AG09309 (cell line): ENCODE measurements at regions not wholly inside any gene's neighbourhood (a gene's known extent, or its start where the extent isn't known, plus 50 kb on each side); places are given as distances from the start of the nearest gene placed in this dataset.
"Not testable (repeated sequence)": the region's sequence is repeated elsewhere in the genome, so short reads cannot be mapped to it uniquely, and the experiment has no call there.

Experiments used
- DNase-seq: peaks from one replicate; pipeline ENCODE4 v3.0.0-alpha.2; 2010; ENCODE audit warnings: low read depth
- H3K4me3 ChIP-seq: 2 replicates; pipeline ENCODE4 v1.5.1; 2011; ENCODE audit warnings: mild to moderate bottlenecking, low read depth, low read length, moderate library complexity; ENCODE audit not compliant: control insufficient read depth
- TF ChIP-seq, protein P1 (sequence below): IDR thresholded peaks from 2 replicates; pipeline ENCODE4 v1.5.1; 2011; ENCODE audit warnings: mild to moderate bottlenecking, low read depth, low read length, inconsistent platforms; ENCODE audit not compliant: insufficient read depth, control insufficient read depth; ENCODE audit errors: missing control alignments

DNA sequence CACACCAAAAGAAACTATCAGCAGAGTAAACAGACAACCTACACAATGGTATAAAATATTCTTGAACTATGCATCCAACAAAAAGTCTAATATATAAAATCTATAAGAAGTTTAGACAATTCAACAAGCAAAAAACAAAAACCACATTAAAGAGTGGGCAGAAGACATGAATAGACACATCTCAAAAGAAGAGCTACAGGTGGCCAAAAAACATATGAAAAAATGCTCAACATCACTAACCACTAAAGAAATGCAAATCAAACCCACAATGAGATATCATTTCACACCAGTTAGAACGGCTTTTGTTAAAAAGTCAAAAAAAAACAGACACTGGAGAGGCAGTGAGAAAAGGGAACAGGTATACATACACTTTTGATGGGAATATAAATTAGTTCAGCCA is 348.9 kb upstream of the MAF start:
- TF ChIP-seq, protein P1, sequence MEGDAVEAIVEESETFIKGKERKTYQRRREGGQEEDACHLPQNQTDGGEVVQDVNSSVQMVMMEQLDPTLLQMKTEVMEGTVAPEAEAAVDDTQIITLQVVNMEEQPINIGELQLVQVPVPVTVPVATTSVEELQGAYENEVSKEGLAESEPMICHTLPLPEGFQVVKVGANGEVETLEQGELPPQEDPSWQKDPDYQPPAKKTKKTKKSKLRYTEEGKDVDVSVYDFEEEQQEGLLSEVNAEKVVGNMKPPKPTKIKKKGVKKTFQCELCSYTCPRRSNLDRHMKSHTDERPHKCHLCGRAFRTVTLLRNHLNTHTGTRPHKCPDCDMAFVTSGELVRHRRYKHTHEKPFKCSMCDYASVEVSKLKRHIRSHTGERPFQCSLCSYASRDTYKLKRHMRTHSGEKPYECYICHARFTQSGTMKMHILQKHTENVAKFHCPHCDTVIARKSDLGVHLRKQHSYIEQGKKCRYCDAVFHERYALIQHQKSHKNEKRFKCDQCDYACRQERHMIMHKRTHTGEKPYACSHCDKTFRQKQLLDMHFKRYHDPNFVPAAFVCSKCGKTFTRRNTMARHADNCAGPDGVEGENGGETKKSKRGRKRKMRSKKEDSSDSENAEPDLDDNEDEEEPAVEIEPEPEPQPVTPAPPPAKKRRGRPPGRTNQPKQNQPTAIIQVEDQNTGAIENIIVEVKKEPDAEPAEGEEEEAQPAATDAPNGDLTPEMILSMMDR: no peak
- H3K4me3 ChIP-seq: no peak overlapping the region
- no peak for DNase-seq

DNA sequence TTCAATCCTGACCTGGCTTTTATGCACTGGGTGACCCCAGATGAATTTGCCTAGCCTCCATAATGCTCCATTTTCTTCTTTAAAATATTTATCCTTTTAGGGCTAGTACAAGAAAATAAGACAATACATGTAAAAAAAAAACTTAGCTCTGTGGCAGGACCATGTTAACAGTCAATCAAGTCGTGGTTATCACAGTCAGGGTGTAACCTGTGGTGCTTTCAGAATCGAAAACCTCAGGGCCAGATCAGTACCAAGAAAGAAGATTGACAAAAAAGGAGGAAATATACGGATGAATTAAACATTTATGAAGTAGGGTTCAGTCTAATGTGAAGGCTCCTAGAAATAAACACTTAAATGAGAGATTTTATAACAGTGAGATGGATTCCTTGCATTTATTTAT is 347.2 kb upstream of the MAF start:
- no peak for DNase-seq

DNA sequence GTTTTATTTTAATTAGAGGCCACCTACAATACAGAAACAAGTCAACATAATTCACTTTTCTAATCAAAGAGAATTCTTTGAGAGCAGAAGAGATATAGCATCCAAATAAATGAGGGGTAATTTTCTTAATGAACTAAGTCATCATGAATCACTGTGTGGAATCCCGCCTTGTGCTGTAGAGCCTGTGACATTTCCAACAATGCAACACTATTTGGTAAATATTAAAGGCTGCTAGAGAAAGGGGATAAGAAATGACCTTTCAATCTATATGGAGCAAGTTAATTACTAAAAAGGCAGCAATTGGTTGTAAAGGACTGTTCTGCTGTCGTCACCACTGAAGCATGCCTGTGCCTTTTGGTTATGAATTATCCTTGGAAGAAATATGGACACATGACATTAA is 345.7 kb upstream of the MAF start:
- DNase-seq: no peak
- H3K4me3 ChIP-seq: no peak overlapping the region
- TF ChIP-seq, protein P1: no peak

More for the DNA sequence above, 347.2 kb upstream of the MAF start:
- TF ChIP-seq, protein P1: no peak
- no peak overlapping the region for H3K4me3 ChIP-seq

DNA sequence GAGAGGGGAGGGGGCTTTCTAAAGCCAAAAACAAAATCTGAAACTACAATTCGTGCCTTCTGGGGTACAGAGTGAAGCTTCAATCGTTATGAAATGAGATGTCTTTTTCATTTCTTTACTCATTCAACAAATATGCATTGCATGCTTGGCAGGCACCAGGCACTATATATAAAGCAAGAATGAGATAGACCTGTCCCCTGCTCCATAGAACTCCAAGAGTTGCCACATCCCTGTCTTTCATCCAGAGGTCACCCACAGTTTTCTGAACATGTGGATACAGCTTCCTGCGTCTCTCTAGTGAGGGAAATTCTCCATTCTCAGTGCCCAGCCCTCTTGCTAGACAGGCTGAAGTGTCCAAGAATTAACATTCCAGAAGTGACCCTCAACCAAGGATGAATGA is 343.2 kb upstream of the MAF start:
- DNase-seq: no peak
- H3K4me3 ChIP-seq: no peak overlapping the region
- TF ChIP-seq, protein P1: no peak

DNA sequence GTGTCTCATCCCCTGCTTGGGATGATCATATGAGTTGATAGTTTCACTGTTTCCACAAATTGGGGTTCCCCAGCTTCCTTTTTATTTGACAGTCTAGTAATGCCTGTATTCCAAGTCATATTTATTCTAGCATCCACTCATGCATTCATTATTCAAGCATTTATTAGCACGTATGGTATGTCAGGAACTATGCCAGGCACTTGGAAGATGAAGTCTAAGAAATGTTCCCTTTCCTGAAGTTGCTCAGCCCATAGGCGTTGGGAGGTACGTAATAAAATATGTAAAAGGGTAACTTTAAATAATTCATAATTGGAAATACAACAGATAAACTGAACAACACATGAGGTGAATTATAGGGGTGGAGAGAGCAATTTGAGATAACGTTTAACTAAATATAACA is 338.0 kb upstream of the MAF start:
- no peak for DNase-seq
- TF ChIP-seq, protein P1: no peak
- H3K4me3 ChIP-seq: no peak overlapping the region

DNA sequence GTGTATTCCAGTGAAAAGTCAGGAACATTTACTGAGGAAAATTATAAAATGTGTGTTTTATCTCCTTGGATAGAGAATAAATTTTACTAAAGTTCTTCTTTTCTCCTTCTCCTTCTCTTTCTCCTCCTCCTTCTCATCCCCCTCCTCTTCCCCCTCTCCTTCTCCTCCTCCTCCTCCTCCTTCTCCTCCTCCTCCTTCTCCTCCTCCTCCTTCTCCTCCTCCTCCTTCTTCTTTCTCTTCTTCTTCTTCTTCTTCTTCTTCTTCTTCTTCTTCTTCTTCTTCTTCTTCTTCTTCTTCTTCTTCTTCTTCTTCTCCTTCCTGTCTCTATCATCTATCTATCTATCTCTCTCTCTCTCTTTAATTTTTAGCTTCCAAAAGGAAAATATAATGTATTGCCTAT is 337.1 kb upstream of the MAF start:
- not testable (repeated sequence) for H3K4me3 ChIP-seq, DNase-seq

DNA sequence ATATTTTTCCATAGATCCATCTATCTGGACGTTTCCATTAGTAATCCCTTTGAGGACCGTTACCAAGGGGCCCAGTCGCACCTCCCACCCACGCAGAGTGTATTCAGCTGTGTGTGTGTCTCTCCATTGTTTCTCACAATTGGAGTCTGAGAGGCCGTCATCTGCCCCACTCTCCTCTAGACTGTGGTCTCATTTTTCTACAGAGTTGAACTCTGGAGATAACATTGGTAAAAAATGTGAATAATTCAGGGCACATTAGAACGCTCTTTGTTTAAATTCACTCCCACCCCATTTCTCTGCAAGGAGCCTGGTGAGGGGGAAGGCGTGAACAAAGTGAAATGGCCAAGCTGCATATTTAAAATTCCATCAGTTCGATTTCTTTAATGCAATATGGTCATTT is 333.1 kb upstream of the MAF start:
- no peak for DNase-seq
- TF ChIP-seq, protein P1: no peak
- H3K4me3 ChIP-seq: no peak overlapping the region
